Ammon's horn (tissue), 1 donor: ENCODE measurements at regions not wholly inside any gene's neighbourhood (a gene's known extent, or its start where the extent isn't known, plus 50 kb on each side); places are given as distances from the start of the nearest gene placed in this dataset.
"Not testable (repeated sequence)": the region's sequence is repeated elsewhere in the genome, so short reads cannot be mapped to it uniquely, and the experiment has no call there.

Experiments used
- DNase-seq: peaks from one replicate; pipeline ENCODE4 v3.0.0-alpha.2; 2016; ENCODE audit warnings: low spot score

DNA sequence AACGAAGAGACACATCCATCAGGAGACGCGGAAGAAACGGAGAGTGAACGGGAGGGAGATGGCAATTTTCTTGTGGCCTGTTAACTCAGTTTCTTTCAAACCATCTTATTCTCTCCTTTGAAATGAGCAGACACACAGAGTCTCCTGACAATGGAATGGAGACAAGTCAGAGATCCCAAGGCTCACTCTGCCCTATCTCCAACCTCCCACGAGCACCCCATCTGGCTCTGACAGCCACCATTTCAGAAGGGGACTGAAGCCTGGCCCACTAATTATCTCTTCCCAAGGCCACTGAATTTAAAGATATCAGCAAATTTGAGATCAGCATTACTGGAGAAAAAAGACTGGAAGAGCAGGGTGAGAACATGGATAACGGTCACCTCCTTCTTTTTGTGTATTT is 215.6 kb downstream of the DHX15 start:
- no peak for DNase-seq

DNA sequence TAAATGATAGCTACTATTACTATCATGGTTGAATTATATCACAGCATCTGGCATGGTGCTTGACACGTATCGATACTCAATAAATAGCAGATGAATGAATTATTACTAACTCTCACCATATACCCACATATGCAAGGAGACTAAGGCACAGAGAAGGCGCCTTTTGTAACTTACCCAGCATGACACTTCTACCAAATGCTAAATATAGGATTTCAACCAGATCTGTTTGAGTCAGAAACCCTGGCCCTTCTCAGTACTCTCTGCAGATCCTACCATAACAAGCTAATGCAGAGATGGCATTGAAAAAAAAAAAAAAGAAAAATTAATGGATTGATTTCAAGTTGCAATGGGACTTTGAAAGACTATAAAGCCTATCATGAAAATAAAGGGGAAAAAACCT is 219.5 kb downstream of the DHX15 start:
- no peak for DNase-seq

DNA sequence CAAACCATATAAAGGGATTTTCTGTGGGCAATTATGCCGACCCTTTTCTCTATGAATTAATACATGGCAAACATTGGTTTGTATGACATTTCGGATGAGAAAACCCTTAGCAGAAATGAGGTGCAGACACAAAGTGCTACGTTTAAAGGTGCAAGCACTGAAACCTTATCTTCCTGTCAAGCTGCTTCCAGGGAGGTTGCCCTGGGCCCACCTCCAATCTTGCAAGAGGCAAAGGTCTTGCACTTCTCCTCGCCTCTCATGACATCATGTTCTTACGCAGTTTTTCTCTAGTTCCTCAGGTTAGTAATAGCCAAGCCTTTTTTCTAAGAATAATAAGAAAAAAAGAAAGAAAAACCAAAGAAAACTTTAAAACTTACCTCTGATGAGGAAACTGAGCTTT is 220.1 kb downstream of the DHX15 start:
- DNase-seq: no peak

- no peak for DNase-seq
Observed at GRCh38 chr4:24363751-24364150, 220.6 kb downstream of the DHX15 start.

DNA sequence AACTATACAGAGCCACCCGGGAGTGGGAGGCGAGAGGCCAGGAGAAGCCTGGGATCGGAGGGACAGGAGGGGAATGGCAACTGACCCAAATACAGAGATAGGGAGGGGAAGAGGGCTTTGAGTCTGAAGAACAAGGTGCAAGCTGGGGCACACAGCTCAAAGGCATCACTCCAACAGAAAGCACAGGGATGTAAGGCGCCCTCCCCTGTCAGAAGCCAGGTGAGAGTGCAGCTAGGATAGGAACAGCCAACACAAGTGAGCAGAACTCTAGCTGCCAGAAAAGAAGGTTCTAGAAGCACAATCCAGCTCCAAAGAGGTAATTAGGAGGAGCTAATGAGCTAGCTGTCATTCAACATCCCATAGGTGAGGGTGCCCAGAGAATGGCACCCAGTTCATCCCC is 232.2 kb downstream of the DHX15 start:
- no peak for DNase-seq

DNA sequence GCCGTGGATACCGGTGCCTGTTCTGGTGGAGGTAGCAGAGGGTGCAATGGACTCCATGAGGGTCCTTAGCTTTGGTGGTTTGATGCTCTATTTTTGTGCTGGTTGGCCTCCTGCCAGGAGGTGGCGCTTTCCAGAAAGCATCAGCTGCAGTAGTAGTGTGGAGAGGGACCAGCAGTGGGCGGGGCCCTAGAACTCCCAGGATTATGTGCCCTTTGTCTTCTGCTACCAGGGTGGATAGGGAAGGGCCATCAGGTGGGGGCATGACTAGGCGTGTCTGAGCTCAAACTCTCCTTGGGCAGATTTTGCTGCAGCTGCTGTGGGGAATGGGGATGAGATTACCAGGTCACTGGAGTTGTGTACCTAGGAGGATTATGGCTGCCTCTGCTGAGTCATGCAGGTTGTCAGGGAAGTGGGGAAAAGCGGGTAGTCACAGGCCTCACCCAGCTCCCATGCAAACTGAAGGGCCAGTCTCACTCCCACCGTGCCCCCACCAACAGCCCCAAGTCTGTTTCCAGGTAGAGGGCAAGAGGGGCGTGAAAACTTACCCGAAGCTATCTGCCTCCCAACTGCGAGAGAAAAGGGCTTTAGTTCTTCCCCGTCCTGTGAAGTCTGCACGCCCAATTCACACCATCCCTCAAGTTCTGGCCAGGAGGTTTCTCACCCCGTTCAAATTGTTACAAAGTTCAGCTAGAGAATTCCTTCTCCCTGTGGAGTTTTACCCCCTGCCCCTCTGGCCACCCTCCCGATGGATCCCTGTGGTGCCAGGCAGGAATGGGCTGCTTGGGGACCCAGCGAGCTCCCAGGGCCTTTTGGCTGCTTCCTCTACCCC is 235.0 kb downstream of the DHX15 start:
- DNase-seq: not testable (repeated sequence)

- DNase-seq: no peak
Observed at GRCh38 chr4:24339260-24339659, 245.1 kb downstream of the DHX15 start.

DNA sequence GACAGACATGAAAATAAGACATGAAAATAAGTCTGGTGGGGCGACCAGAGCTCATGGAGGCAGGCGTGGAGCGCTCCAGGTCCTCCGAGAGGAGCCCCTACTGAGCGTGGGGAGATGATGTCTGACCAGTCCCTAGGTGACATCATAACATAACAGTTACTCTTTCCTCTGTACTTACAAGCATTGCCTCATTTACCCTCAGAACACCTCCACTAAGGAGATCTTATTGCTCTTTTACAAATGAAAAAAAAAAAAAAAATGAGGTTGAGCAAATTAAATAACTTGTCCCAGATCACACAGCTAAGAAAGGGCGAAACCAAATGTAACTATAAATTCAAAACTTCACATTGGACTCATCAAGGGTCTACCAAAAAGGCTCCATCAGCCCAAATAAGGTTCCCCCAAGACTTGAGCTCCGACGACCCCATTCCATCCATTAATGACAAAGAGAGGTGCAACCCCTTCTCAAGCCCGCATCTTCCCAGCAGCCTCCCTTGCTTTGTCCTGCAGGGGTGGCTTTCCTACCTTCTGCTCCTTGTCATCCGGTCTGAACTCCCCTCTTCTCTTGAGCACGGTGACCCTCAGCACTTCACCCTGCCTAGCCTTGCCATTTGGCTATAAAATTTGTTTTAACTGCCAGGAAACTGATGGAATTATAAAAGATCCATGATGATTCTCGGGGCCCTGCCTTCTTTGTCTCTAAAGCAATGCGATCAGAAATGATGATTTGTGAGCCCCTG is 246.7 kb downstream of the DHX15 start:
- DNase-seq: no peak

- DNase-seq: no peak
Observed at GRCh38 chr4:24335616-24336015, 248.7 kb downstream of the DHX15 start.

- DNase-seq: no peak
Observed at GRCh38 chr4:24334906-24335305, 249.4 kb downstream of the DHX15 start.

DNA sequence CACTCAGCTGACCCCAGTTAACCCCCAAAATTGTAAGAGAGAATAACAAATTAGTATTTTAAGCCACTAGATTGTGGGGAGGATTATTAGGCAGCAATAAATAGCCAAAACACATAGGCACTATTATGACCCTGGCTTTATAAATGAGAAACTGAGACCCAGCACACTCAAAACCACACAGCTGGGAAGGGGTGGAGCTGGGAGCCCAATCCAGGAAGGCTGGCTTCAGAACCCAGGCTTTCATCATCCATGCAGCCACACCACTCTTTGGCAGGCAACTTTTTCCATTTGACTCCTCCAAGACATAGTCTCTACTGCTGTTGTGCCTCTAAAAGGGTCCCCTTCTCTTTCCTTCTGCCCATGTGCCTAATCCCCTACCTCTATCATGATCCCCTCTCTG is 253.8 kb downstream of the DHX15 start:
- no peak for DNase-seq

DNA sequence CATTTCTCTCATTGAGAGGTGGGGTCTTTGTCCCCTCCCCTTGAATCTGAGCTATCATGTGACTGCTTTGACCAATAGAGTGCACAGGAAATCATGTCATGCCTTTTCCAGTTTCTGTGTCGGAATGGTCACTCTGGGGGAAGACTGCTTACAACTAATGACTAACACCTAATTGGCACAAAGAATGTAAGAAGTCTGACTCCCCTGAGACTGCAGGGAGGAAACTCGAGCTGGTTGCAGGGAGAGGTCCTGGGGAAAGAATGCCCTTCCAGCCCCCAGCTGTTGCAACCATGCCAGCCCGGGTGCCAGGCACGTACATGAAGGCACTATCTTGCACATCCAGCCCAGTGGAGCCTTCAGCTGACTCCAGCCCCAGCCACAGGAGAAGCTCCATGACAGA is 254.2 kb downstream of the DHX15 start:
- DNase-seq: no peak

DNA sequence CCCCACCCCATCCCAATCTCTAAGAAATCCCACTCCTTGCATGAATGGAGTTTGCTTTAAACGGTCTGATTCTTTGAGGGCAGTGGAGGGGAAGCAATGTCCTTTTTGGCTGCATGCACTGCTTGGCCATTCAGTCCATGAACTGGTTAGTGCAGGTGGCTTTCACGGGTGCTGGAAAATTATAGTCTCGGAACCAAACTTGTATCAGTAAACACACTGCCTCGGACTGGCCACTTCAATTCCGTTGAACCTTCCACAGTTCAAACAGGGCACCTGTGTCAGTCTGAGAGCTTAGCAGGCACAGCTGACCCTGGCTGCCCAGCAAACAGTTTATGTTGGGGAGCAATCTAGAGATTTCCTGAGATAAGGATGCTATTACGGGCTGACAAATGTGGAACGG is 255.6 kb downstream of the DHX15 start:
- peak; percentile 56 for DNase-seq

GRCh38 chr4:24328310-24328709 is 256.0 kb downstream of the DHX15 start:
- DNase-seq: no peak

DNA sequence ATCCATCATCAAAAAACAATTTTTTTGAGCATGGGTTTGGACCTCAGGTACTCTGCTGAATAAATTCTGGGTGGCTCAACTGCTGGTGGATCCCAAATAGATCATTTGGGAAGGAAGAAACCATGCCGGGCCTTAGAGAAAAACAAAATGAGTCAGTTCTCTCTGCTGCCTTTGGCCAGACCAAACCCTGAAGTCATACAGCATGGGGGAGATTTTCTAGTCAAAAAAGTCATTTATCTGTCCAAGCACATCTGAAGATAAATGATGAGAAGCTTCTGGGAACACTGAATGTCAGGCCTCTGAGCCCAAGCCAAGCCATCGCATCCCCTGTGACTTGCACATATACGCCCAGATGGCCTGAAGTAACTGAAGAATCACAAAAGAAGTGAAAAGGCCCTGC is 261.4 kb downstream of the DHX15 start:
- DNase-seq: no peak

- DNase-seq: peak; percentile 66
Observed at GRCh38 chr4:24322511-24322910, 261.8 kb downstream of the DHX15 start.

DNA sequence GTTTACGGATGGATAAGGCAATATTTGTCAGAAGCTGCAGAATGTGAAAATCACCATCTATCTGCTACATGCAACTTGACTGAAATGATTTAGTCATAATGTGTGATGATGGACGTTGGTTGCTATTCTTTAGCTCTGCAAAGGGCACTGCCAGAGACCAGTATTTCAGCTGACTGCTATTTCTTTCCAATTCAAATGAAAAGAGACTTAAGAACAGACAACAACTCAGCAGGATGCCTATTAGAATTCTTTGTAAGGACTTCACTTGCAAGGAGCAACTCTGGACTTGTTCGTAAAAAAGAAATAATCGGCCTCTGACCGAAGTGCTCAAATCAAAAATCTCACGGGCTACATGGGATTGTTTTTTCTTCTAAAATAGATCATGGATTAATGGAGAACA is 262.7 kb downstream of the DHX15 start:
- DNase-seq: peak; percentile 10

DNA sequence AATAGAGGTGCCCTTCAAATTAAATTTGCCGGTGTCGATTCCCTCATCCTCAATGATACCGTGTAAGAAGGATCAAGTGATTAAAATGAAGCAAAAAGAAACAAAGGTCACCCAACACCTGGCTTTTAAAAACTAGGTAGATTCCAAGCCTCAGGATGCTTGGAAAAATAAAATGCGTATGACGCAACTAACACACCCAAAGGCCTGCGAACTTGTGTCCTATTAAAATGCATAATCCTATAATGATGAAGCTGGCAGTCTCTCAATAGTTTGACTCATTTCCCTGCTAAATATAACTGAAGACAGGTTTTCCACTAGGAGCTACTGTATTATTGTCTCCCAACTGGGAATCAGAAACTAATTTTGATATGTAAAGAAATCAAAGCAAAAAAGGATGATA is 263.2 kb downstream of the DHX15 start:
- no peak for DNase-seq

- no peak for DNase-seq
Observed at GRCh38 chr4:24319387-24319786, 265.0 kb downstream of the DHX15 start.

DNA sequence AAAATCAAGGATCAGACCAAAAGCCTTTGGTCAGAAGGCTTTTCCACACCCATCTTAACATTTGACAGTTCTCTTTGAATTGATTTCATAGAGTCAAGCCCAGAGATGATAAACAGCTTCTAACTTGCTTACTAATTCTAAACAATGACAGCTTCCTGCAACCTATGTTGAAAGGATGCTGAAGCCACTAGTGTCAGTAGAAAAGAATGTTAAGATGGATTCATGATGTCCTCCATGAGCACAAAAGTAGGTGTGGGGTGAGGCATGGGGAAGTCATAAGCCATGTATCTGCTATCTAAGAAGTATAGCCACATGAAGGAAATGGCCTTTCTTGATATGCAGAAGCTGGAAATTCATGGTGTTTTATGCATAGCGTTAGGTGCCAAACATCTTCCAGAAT is 269.3 kb downstream of the DHX15 start:
- DNase-seq: no peak

DNA sequence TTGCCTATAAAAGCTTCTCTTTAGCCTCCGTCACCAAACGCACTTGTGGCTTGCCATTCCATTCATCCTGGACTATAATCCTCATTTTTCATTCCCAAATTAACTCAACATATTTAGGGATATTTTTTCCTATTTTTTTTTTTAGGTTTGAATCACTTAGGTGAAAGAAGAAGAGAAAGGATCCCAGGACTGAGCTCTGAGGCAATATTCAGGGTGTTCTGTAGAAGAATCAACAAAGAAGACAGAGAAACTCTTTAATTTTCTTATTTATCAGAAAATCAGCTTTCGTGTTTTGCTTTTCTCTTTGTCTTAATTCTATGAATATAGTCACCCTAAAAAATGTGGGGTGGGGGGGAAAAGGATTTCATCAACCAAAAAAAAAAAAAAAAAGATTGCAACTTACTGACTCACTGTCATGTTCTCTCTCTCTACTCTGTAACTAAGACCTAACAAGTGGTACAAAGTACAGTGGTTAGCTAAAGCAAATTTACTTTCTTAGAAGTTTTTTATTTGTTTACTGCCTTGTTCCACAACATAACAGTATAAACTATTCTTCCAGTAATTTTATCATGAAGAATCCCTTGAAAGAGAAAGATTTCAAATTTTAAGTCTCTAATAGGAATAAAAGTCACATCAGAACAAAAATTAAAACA is 272.0 kb downstream of the DHX15 start:
- DNase-seq: no peak

GRCh38 chr4:24303926-24304325 is 280.4 kb downstream of the DHX15 start:
- no peak for DNase-seq

GRCh38 chr4:24298911-24299310 is 285.4 kb downstream of the DHX15 start:
- no peak for DNase-seq
